HEK293T (cell line): ENCODE measurements at regions not wholly inside any gene's neighbourhood (a gene's known extent, or its start where the extent isn't known, plus 50 kb on each side); places are given as distances from the start of the nearest gene placed in this dataset.
"Not testable (repeated sequence)": the region's sequence is repeated elsewhere in the genome, so short reads cannot be mapped to it uniquely, and the experiment has no call there.

Source experiments
- CTCF ChIA-PET: fragments of 350-600 bp; formaldehyde crosslinking; extraction: SDS; loops from one replicate; lab custom pipeline; 2021; ENCODE audit warnings: antibody characterized with exemption, inconsistent platforms; lab: Yijun Ruan, JAX
- POLR2A ChIA-PET: fragments of 350-600 bp; formaldehyde crosslinking; extraction: SDS; loops from one replicate; lab custom pipeline; 2020; ENCODE audit warnings: antibody characterized with exemption, inconsistent platforms; lab: Yijun Ruan, JAX
- DNase-seq: peaks from one replicate; pipeline ENCODE4 v3.0.0; 2012; ENCODE audit warnings: mixed read lengths; ENCODE audit errors: extremely low spot score
- ARNT ChIP-seq: fragments of 450-650 bp; IDR thresholded peaks from 2 replicates; pipeline ENCODE4 v1.6.1; 2017; ENCODE audit warnings: mild to moderate bottlenecking
- BHLHE40 ChIP-seq: fragments of 450-650 bp; IDR thresholded peaks from 2 replicates; pipeline ENCODE4 v1.6.1; 2016; ENCODE audit warnings: mild to moderate bottlenecking, moderate library complexity, borderline replicate concordance
- CTBP1 ChIP-seq: fragments of 450-650 bp; IDR thresholded peaks from 2 replicates; pipeline ENCODE4 v1.6.1; 2016; ENCODE audit warnings: borderline replicate concordance
- ELF4 ChIP-seq: fragments of 450-650 bp; IDR thresholded peaks from 2 replicates; pipeline ENCODE4 v1.6.1; 2017; ENCODE audit warnings: antibody characterized with exemption
- FOXA1 ChIP-seq: fragments of 450-650 bp; IDR thresholded peaks from 2 replicates; pipeline ENCODE4 v1.6.1; 2016; ENCODE audit warnings: mild to moderate bottlenecking
- FOXK2 ChIP-seq: fragments of 450-650 bp; IDR thresholded peaks from 2 replicates; pipeline ENCODE4 v1.6.1; 2016; ENCODE audit warnings: mild to moderate bottlenecking
- FOXM1 ChIP-seq: fragments of 450-650 bp; IDR thresholded peaks from 2 replicates; pipeline ENCODE4 v1.6.1; 2017; ENCODE audit warnings: mild to moderate bottlenecking, borderline replicate concordance
- HDGF ChIP-seq: fragments of 450-650 bp; IDR thresholded peaks from 2 replicates; pipeline ENCODE4 v1.6.1; 2017; ENCODE audit warnings: antibody characterized with exemption, borderline replicate concordance
- L3MBTL2 ChIP-seq: fragments of 450-650 bp; conservative IDR thresholded peaks from 2 replicates; pipeline ENCODE4 v1.6.1; 2016; ENCODE audit warnings: mild to moderate bottlenecking
- LEF1 ChIP-seq: fragments of 450-650 bp; IDR thresholded peaks from 2 replicates; pipeline ENCODE4 v1.6.1; 2017; ENCODE audit warnings: mild to moderate bottlenecking, borderline replicate concordance
- NFRKB ChIP-seq: fragments of 450-650 bp; IDR thresholded peaks from 2 replicates; pipeline ENCODE4 v1.6.1; 2016; ENCODE audit warnings: mild to moderate bottlenecking, moderate library complexity
- PKNOX1 ChIP-seq: fragments of 450-650 bp; IDR thresholded peaks from 2 replicates; pipeline ENCODE4 v1.6.1; 2016
- SP1 ChIP-seq: fragments of 450-650 bp; IDR thresholded peaks from 2 replicates; pipeline ENCODE4 v1.6.1; 2017
- SUZ12 ChIP-seq: fragments of 450-650 bp; IDR thresholded peaks from 2 replicates; pipeline ENCODE4 v1.6.1; 2016; ENCODE audit warnings: mild to moderate bottlenecking
- TARDBP ChIP-seq: fragments of 450-650 bp; IDR thresholded peaks from 2 replicates; pipeline ENCODE4 v1.6.1; 2016
- ZNF384 ChIP-seq: fragments of 450-650 bp; IDR thresholded peaks from 2 replicates; pipeline ENCODE4 v1.6.1; 2016

- no peak for DNase-seq
- ChIA-PET CTCF (no interaction called here), POLR2A (no interaction called here)
- TF ChIP-seq ARNT: no peak
- no peak for TF ChIP-seq PKNOX1
- no peak for TF ChIP-seq BHLHE40
- TF ChIP-seq NFRKB: no peak
- no peak for TF ChIP-seq FOXM1
- no peak for TF ChIP-seq ELF4
- no peak for TF ChIP-seq CTBP1
- no peak for TF ChIP-seq HDGF
- no peak for TF ChIP-seq SP1
- no peak for TF ChIP-seq FOXK2
- no peak for TF ChIP-seq ZNF384
- no peak for TF ChIP-seq FOXA1
Observed at GRCh38 chr15:99492275-99492674, 73.5 kb upstream of the MEF2A start.

GRCh38 chr15:99492716-99493115 is 73.1 kb upstream of the MEF2A start:
- ChIA-PET CTCF (no interaction called here), POLR2A (no interaction called here)
- TF ChIP-seq LEF1 (no peak), CTBP1 (no peak), PKNOX1 (no peak), FOXA1 (no peak), ELF4 (no peak), ARNT (no peak), BHLHE40 (no peak), TARDBP (no peak), SP1 (no peak), ZNF384 (no peak), NFRKB (no peak), FOXK2 (no peak), FOXM1 (no peak), SUZ12 (no peak), HDGF (no peak), L3MBTL2 (no peak)
- DNase-seq: no peak

- DNase-seq: no peak
- TF ChIP-seq NFRKB (no peak), LEF1 (no peak), FOXA1 (no peak), ELF4 (no peak), PKNOX1 (no peak), ARNT (no peak), HDGF (no peak), ZNF384 (no peak), SUZ12 (no peak), CTBP1 (no peak), L3MBTL2 (no peak), TARDBP (no peak), FOXM1 (no peak), SP1 (no peak), BHLHE40 (no peak), FOXK2 (no peak)
- POLR2A ChIA-PET: interaction anchor here (1.4 kb wide), 1 partner anchor 13 kb away, joined by 3 read pairs; no protein-coding TSS in a partner anchor
- CTCF ChIA-PET: no interaction called here
Observed at GRCh38 chr15:99493461-99493860, 72.3 kb upstream of the MEF2A start.

- CTCF ChIA-PET: not testable (repeated sequence)
- POLR2A ChIA-PET: interaction anchor here (1.4 kb wide), 1 partner anchor 12 kb away, joined by 3 read pairs; no protein-coding TSS in a partner anchor
Observed at GRCh38 chr15:99494536-99495233, 71.1 kb upstream of the MEF2A start.

GRCh38 chr15:99495430-99496301 is 70.1 kb upstream of the MEF2A start:
- DNase-seq: no peak
- TF ChIP-seq ARNT: no peak
- CTCF ChIA-PET: no interaction called here
- POLR2A ChIA-PET: no interaction called here

More at GRCh38 chr15:99494536-99495233, 71.1 kb upstream of the MEF2A start:
- not testable (repeated sequence) for DNase-seq

- POLR2A ChIA-PET: no interaction called here
- DNase-seq: no peak
- CTCF ChIA-PET: no interaction called here
- no peak for TF ChIP-seq LEF1
- TF ChIP-seq L3MBTL2: no peak
- no peak for TF ChIP-seq TARDBP
- no peak for TF ChIP-seq CTBP1
- no peak for TF ChIP-seq NFRKB
- no peak for TF ChIP-seq FOXM1
- no peak for TF ChIP-seq SUZ12
Observed at GRCh38 chr15:99496302-99496629, 69.5 kb upstream of the MEF2A start.
